Stimulated activated CD8-positive, alpha-beta memory T cell treated with anti-CD3 and anti-CD28 coated beads, Interleukin-12 subunit alpha, Interleukin-12 subunit beta, amount 100 ng/mL, for 24 hours (primary cell): ENCODE measurements at regions not wholly inside any gene's neighbourhood (a gene's known extent, or its start where the extent isn't known, plus 50 kb on each side); places are given as distances from the start of the nearest gene placed in this dataset.
"Not testable (repeated sequence)": the region's sequence is repeated elsewhere in the genome, so short reads cannot be mapped to it uniquely, and the experiment has no call there.

Experiments
- DNase-seq: peaks from one replicate; pipeline ENCODE4 v3.0.0-alpha.2; 2020; ENCODE audit errors: extremely low read depth

GRCh38 chr15:20239186-20239585 is 302.4 kb downstream of the GOLGA6L6 start:
- DNase-seq: not testable (repeated sequence)

- DNase-seq: not testable (repeated sequence)
These were observed 304.2 kb downstream of the GOLGA6L6 start for GRCh38 chr15:20237256-20238020.

- DNase-seq: not testable (repeated sequence)
These were observed 305.9 kb downstream of the GOLGA6L6 start for GRCh38 chr15:20235728-20236127.

- not testable (repeated sequence) for DNase-seq
These were observed 307.5 kb downstream of the GOLGA6L6 start for GRCh38 chr15:20234006-20234540.

GRCh38 chr15:20232457-20232856 is 309.1 kb downstream of the GOLGA6L6 start:
- not testable (repeated sequence) for DNase-seq

GRCh38 chr15:20230656-20231055 is 310.9 kb downstream of the GOLGA6L6 start:
- not testable (repeated sequence) for DNase-seq

- not testable (repeated sequence) for DNase-seq
These were observed 312.8 kb downstream of the GOLGA6L6 start for GRCh38 chr15:20228791-20229190.

- DNase-seq: not testable (repeated sequence)
These were observed 314.3 kb downstream of the GOLGA6L6 start for GRCh38 chr15:20227119-20227853.

- DNase-seq: not testable (repeated sequence)
These were observed 315.1 kb downstream of the GOLGA6L6 start for GRCh38 chr15:20226531-20226930.

GRCh38 chr15:20221063-20221462 is 320.5 kb downstream of the GOLGA6L6 start:
- DNase-seq: not testable (repeated sequence)

- DNase-seq: not testable (repeated sequence)
These were observed 322.4 kb downstream of the GOLGA6L6 start for GRCh38 chr15:20219171-20219570.

- DNase-seq: not testable (repeated sequence)
These were observed 325.9 kb downstream of the GOLGA6L6 start for GRCh38 chr15:20215700-20216099.

GRCh38 chr15:20214101-20214500 is 327.5 kb downstream of the GOLGA6L6 start:
- DNase-seq: not testable (repeated sequence)

- DNase-seq: not testable (repeated sequence)
These were observed 330.1 kb downstream of the GOLGA6L6 start for GRCh38 chr15:20211508-20211907.

- DNase-seq: not testable (repeated sequence)
These were observed 331.6 kb downstream of the GOLGA6L6 start for GRCh38 chr15:20209973-20210372.

GRCh38 chr15:20207607-20208006 is 334.0 kb downstream of the GOLGA6L6 start:
- DNase-seq: not testable (repeated sequence)

GRCh38 chr15:20207198-20207597 is 334.4 kb downstream of the GOLGA6L6 start:
- DNase-seq: not testable (repeated sequence)

- DNase-seq: not testable (repeated sequence)
These were observed 337.3 kb downstream of the GOLGA6L6 start for GRCh38 chr15:20204177-20204866.

GRCh38 chr15:20203649-20204150 is 337.9 kb downstream of the GOLGA6L6 start:
- not testable (repeated sequence) for DNase-seq

- DNase-seq: not testable (repeated sequence)
These were observed 346.9 kb downstream of the GOLGA6L6 start for GRCh38 chr15:20194591-20195198.
